ENCODE measurements at regions not wholly inside any gene's neighbourhood (a gene's known extent, or its start where the extent isn't known, plus 50 kb on each side); places are given as distances from the start of the nearest gene placed in this dataset.

DNA sequence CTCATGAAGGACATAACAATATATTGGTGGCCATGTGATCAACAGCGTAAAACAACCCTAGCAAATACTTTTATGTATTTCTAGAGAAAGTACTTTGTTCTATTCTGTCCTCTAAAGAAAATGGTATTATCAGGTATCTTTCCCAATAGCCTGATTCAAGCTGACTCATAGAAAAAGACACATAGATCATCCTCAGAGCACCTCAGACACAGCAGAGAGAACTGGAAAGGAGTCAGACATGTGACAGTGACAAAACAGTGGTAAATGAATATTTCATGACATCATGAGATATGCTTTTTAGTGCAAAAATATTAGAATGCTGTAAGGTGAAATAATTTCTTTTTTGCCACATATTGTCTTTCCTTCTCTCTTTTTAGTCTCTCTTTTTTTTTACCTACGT is 1355.0 kb upstream of the MAP3K7 start:
- Histone ChIP-seq H3K36me3 (replicated peaks in 1 of 2; ENCODE audit: control insufficient read depth in 1 of 2, insufficient read depth in 2 of 2, low read length in 2 of 2) (no peaks in the 10 kb centered on the region), H4K20me1 (ENCODE audit: insufficient read depth, low read length) (no peaks in the 10 kb centered on the region), H2AFZ (ENCODE audit: insufficient read depth, low read depth, low read length, poor library complexity, severe bottlenecking) (no peak overlapping the region), H3K9me3 (replicated peaks in 1 of 2; ENCODE audit: control insufficient read depth in 1 of 2, insufficient read depth in 1 of 2, low read length in 2 of 2) (peaks cover 4 to 9% of the 10 kb centered on the region in 2 donors), H3K4me2 (replicated peaks; ENCODE audit: extremely low read depth, low read length, poor library complexity, severe bottlenecking) (no peak overlapping the region), H3K4me3 (replicated peaks in 1 of 3; ENCODE audit: low read depth in 2 of 3, low read length in 3 of 3) (no peak overlapping the region), H3K79me2 (ENCODE audit: insufficient read depth, low read length) (no peaks in the 10 kb centered on the region), H3K27me3 (ENCODE audit: control insufficient read depth in 2 of 2, insufficient read depth in 2 of 2, low read length in 2 of 2) (no peaks in the 10 kb centered on the region), H3K9ac (ENCODE audit: insufficient read depth, low read length, poor library complexity, severe bottlenecking) (no peak overlapping the region), H3K4me1 (ENCODE audit: control insufficient read depth in 1 of 2, insufficient read depth in 2 of 2, low read length in 2 of 2) (no peaks in the 10 kb centered on the region), H3K27ac (ENCODE audit: low read depth in 1 of 2, low read length in 2 of 2) (no peak overlapping the region)
- no CpG with 5 or more reads among the region's 2 CpGs for WGBS (ENCODE audit: insufficient coverage)
- DNase-seq, result no peak
- intact Hi-C loops (cut with micrococcal nuclease), result no loop called here
- Mint-ChIP-seq H3K27ac (no peak overlapping the region), H3K4me3 (no peak overlapping the region), H3K27me3 (ENCODE audit: low read depth in 3 of 3) (peaks cover 0 to 3% (median 0%) of the 10 kb centered on the region in 3 donors), H3K9me3 (peaks cover 2 to 13% (median 6%) of the 10 kb centered on the region in 7 donors), H3K36me3 (no peaks in the 10 kb centered on the region), H3K4me1 (no peaks in the 10 kb centered on the region)
- TF ChIP-seq, protein P1, sequence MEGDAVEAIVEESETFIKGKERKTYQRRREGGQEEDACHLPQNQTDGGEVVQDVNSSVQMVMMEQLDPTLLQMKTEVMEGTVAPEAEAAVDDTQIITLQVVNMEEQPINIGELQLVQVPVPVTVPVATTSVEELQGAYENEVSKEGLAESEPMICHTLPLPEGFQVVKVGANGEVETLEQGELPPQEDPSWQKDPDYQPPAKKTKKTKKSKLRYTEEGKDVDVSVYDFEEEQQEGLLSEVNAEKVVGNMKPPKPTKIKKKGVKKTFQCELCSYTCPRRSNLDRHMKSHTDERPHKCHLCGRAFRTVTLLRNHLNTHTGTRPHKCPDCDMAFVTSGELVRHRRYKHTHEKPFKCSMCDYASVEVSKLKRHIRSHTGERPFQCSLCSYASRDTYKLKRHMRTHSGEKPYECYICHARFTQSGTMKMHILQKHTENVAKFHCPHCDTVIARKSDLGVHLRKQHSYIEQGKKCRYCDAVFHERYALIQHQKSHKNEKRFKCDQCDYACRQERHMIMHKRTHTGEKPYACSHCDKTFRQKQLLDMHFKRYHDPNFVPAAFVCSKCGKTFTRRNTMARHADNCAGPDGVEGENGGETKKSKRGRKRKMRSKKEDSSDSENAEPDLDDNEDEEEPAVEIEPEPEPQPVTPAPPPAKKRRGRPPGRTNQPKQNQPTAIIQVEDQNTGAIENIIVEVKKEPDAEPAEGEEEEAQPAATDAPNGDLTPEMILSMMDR (IDR thresholded peaks at IDR 0.05), result no peak

DNA sequence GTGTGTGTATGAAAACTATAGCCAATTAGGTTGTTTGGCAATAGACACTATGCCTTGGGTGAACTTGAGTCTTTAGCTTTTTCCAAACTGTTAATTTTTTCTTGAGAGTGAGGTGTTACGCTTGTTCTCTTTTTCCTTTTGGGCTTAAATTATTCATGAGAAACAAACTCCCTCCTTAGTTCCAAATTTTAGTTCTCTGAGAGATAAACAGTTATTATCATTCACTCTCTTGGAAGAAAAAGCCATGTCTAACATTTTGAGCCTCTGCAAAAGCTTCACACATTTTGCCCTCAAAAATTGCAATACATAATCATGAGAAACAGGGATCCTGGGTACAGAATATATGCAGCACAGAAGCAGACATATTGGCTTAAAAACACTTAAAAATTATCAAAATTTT is 1353.9 kb upstream of the MAP3K7 start:
- Histone ChIP-seq H3K9ac (ENCODE audit: insufficient read depth, low read length, poor library complexity, severe bottlenecking) (no peak overlapping the region), H2AFZ (ENCODE audit: insufficient read depth, low read depth, low read length, poor library complexity, severe bottlenecking) (no peak overlapping the region), H3K27ac (ENCODE audit: low read depth in 1 of 2, low read length in 2 of 2) (no peak overlapping the region), H3K4me3 (replicated peaks in 1 of 3; ENCODE audit: low read depth in 2 of 3, low read length in 3 of 3) (no peak overlapping the region), H3K4me1 (ENCODE audit: control insufficient read depth in 1 of 2, insufficient read depth in 2 of 2, low read length in 2 of 2) (no peaks in the 10 kb centered on the region), H3K36me3 (replicated peaks in 1 of 2; ENCODE audit: control insufficient read depth in 1 of 2, insufficient read depth in 2 of 2, low read length in 2 of 2) (no peaks in the 10 kb centered on the region), H3K9me3 (replicated peaks in 1 of 2; ENCODE audit: control insufficient read depth in 1 of 2, insufficient read depth in 1 of 2, low read length in 2 of 2) (peaks cover 4 to 9% of the 10 kb centered on the region in 2 donors), H3K79me2 (ENCODE audit: insufficient read depth, low read length) (no peaks in the 10 kb centered on the region), H4K20me1 (ENCODE audit: insufficient read depth, low read length) (no peaks in the 10 kb centered on the region), H3K27me3 (ENCODE audit: control insufficient read depth in 2 of 2, insufficient read depth in 2 of 2, low read length in 2 of 2) (no peaks in the 10 kb centered on the region), H3K4me2 (replicated peaks; ENCODE audit: extremely low read depth, low read length, poor library complexity, severe bottlenecking) (no peak overlapping the region)
- TF ChIP-seq, protein P1 (IDR thresholded peaks at IDR 0.05), result no peak
- no peak for DNase-seq
- no peak overlapping the region for H3K27ac Mint-ChIP-seq
- peaks cover 2 to 13% (median 6%) of the 10 kb centered on the region in 7 donors for H3K9me3 Mint-ChIP-seq
- H3K4me1 Mint-ChIP-seq, result no peaks in the 10 kb centered on the region
- H3K27me3 Mint-ChIP-seq (ENCODE audit: low read depth in 3 of 3), result peaks cover 0 to 3% (median 0%) of the 10 kb centered on the region in 3 donors
- H3K36me3 Mint-ChIP-seq, result no peaks in the 10 kb centered on the region
- intact Hi-C loops (cut with micrococcal nuclease), result no loop called here
- no peak overlapping the region for H3K4me3 Mint-ChIP-seq
- no CpG with 5 or more reads among the region's 1 CpG for WGBS (ENCODE audit: insufficient coverage)
